ENCODE measurements at regions not wholly inside any gene's neighbourhood (a gene's known extent, or its start where the extent isn't known, plus 50 kb on each side); places are given as distances from the start of the nearest gene placed in this dataset.
"Not testable (repeated sequence)": the region's sequence is repeated elsewhere in the genome, so short reads cannot be mapped to it uniquely, and the experiment has no call there.

- TF ChIP-seq, protein P1, sequence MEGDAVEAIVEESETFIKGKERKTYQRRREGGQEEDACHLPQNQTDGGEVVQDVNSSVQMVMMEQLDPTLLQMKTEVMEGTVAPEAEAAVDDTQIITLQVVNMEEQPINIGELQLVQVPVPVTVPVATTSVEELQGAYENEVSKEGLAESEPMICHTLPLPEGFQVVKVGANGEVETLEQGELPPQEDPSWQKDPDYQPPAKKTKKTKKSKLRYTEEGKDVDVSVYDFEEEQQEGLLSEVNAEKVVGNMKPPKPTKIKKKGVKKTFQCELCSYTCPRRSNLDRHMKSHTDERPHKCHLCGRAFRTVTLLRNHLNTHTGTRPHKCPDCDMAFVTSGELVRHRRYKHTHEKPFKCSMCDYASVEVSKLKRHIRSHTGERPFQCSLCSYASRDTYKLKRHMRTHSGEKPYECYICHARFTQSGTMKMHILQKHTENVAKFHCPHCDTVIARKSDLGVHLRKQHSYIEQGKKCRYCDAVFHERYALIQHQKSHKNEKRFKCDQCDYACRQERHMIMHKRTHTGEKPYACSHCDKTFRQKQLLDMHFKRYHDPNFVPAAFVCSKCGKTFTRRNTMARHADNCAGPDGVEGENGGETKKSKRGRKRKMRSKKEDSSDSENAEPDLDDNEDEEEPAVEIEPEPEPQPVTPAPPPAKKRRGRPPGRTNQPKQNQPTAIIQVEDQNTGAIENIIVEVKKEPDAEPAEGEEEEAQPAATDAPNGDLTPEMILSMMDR (IDR thresholded peaks at IDR 0.05): no peak
- TF ChIP-seq POLR2A (IDR thresholded peaks at IDR 0.05): no peak
- Histone ChIP-seq H3K4me3 (no peak overlapping the region), H3K27me3 (no peaks in the 10 kb centered on the region), H3K9me3 (no peaks in the 10 kb centered on the region), H3K4me1 (no peaks in the 10 kb centered on the region), H3K36me3 (no peaks in the 10 kb centered on the region), H3K27ac (no peak overlapping the region)
- ATAC-seq (no peak), DNase-seq (no peak)
- 71 to 81% (median 77%) methylated on average over 2 of the region's 2 CpGs for WGBS, 4 donors
- intact Hi-C loops (cut with DNase I): no loop called here
Measured at GRCh38 chr4:114132830-114133229, 153.4 kb upstream of the ARSJ start.

- TF ChIP-seq, protein P1 (IDR thresholded peaks at IDR 0.05): no peak
- TF ChIP-seq POLR2A (IDR thresholded peaks at IDR 0.05): no peak
- ATAC-seq (no peak), DNase-seq (no peak)
- Histone ChIP-seq H3K27ac (no peak overlapping the region), H3K36me3 (no peaks in the 10 kb centered on the region), H3K4me1 (no peaks in the 10 kb centered on the region), H3K9me3 (peaks cover 0 to 3% (median 0%) of the 10 kb centered on the region in 12 donors), H3K4me3 (no peak overlapping the region), H3K27me3 (no peaks in the 10 kb centered on the region)
- intact Hi-C loops (cut with DNase I): no loop called here
Measured at GRCh38 chr4:114136069-114136468, 156.6 kb upstream of the ARSJ start.

GRCh38 chr4:114137984-114138383 is 158.5 kb upstream of the ARSJ start:
- 82 to 94% (median 89%) methylated on average over 2 of the region's 2 CpGs for WGBS, 4 donors
- DNase-seq: no peak
- intact Hi-C loops (cut with DNase I): no loop called here
- ATAC-seq: no peak
- no peak overlapping the region for H3K4me3 ChIP-seq
- H3K36me3 ChIP-seq: no peaks in the 10 kb centered on the region
- no peak for TF ChIP-seq POLR2A (IDR thresholded peaks at IDR 0.05)
- TF ChIP-seq, protein P1 (IDR thresholded peaks at IDR 0.05): no peak
- H3K27me3 ChIP-seq: no peaks in the 10 kb centered on the region
- H3K9me3 ChIP-seq: peaks cover 0 to 6% (median 0%) of the 10 kb centered on the region in 12 donors
- H3K27ac ChIP-seq: no peak overlapping the region
- H3K4me1 ChIP-seq: no peaks in the 10 kb centered on the region

DNA sequence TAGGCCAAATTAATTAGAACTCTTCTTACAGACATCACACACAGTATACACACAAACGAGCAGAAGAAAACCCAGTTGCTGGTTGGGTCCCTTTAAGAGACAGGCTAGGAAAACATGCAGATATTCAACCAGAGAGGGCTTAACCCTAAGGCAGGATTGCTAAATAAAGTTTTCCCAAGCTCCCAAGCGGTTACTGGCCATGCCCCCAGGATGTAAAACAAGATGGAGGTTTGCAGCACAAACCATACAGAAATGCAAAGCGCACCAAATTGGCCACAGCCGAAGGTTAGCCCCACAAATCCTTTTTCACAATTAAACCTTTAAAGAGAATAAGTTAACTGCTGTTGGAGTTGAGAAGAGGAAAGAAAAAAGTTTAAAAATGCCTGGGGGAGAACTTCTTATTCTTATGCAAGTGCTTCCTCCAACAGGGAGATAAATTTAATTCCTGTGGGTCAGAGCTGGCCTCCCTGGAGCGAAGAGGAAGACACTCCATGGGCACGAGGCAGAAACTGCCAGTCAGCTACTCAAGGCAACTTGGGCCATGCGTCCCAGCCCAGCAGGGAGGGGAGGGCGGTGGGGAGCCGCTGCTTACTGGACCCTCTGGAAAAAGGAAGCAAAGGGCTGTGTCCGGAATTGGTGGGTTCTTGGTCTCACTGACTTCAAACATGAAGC is 167.6 kb upstream of the ARSJ start:
- Histone ChIP-seq H3K9me3 (peaks cover 0 to 3% (median 0%) of the 10 kb centered on the region in 12 donors), H3K36me3 (no peaks in the 10 kb centered on the region), H3K4me3 (peak overlapping the region in 1 of 12 donors; percentile 1), H3K4me1 (no peaks in the 10 kb centered on the region), H3K27me3 (peaks cover 0 to 6% (median 0%) of the 10 kb centered on the region in 9 donors), H3K27ac (no peak overlapping the region)
- no peak for TF ChIP-seq POLR2A (IDR thresholded peaks at IDR 0.05)
- TF ChIP-seq, protein P1 (IDR thresholded peaks at IDR 0.05): no peak
- DNase-seq: no peak
- ATAC-seq: no peak
- 73 to 82% (median 79%) methylated on average over 10 of the region's 10 CpGs for WGBS, 4 donors
- intact Hi-C loops (cut with DNase I): no loop called here

GRCh38 chr4:114147619-114148208 is 168.3 kb upstream of the ARSJ start:
- intact Hi-C loops (cut with DNase I); H3K27me3 ChIP-seq; DNase-seq; H3K27ac ChIP-seq; H3K4me1 ChIP-seq; H3K36me3 ChIP-seq; ATAC-seq; H3K9me3 ChIP-seq: not testable (repeated sequence)
- WGBS, 4 donors: 87 to 94% (median 89%) methylated on average over 17 of the region's 17 CpGs
- H3K4me3 ChIP-seq: peak overlapping the region in 1 of 12 donors; percentile 1

- H3K27me3 ChIP-seq; DNase-seq; H3K36me3 ChIP-seq; intact Hi-C loops (cut with DNase I); H3K4me1 ChIP-seq; ATAC-seq; H3K4me3 ChIP-seq; H3K9me3 ChIP-seq; H3K27ac ChIP-seq: not testable (repeated sequence)
- WGBS, 4 donors: 94 to 99% (median 96%) methylated on average over 13 to 27 of the region's 27 CpGs
Measured at GRCh38 chr4:114148372-114149070, 169.1 kb upstream of the ARSJ start.
